GM21737 (cell line): ENCODE measurements at regions not wholly inside any gene's neighbourhood (a gene's known extent, or its start where the extent isn't known, plus 50 kb on each side); places are given as distances from the start of the nearest gene placed in this dataset.
A peak's percentile ranks its signal among the peaks of the same experiment; 100 is the strongest.

Source experiments
- ATAC-seq: cut with Tn5 transposase; IDR thresholded peaks from one replicate; pipeline ENCODE4 v1.9.1; 2021; ENCODE audit warnings: mild to moderate bottlenecking, moderate library complexity; ENCODE audit not compliant: unreplicated experiment

GRCh38 chr3:177995381-177996085 is 540.7 kb upstream of the KCNMB2 start:
- no peak for ATAC-seq

GRCh38 chr3:178001670-178002101 is 534.5 kb upstream of the KCNMB2 start:
- ATAC-seq: peak; percentile 93

GRCh38 chr3:178002113-178002512 is 534.1 kb upstream of the KCNMB2 start:
- no peak for ATAC-seq

- ATAC-seq: no peak
These were observed 532.5 kb upstream of the KCNMB2 start for GRCh38 chr3:178003756-178004155.

GRCh38 chr3:178005961-178006360 is 530.3 kb upstream of the KCNMB2 start:
- ATAC-seq: no peak

GRCh38 chr3:178010306-178010705 is 525.9 kb upstream of the KCNMB2 start:
- no peak for ATAC-seq

- no peak for ATAC-seq
These were observed 516.6 kb upstream of the KCNMB2 start for GRCh38 chr3:178019645-178020044.

- ATAC-seq: no peak
These were observed 513.6 kb upstream of the KCNMB2 start for GRCh38 chr3:178022599-178022998.

GRCh38 chr3:178028933-178029332 is 507.3 kb upstream of the KCNMB2 start:
- ATAC-seq: no peak

- ATAC-seq: no peak
These were observed 499.6 kb upstream of the KCNMB2 start for GRCh38 chr3:178036451-178037144.

- no peak for ATAC-seq
These were observed 494.3 kb upstream of the KCNMB2 start for GRCh38 chr3:178041931-178042330.

GRCh38 chr3:178042376-178042775 is 493.9 kb upstream of the KCNMB2 start:
- ATAC-seq: no peak

GRCh38 chr3:178043084-178043483 is 493.2 kb upstream of the KCNMB2 start:
- no peak for ATAC-seq

- ATAC-seq: no peak
These were observed 491.9 kb upstream of the KCNMB2 start for GRCh38 chr3:178044320-178044719.

GRCh38 chr3:178047496-178047895 is 488.7 kb upstream of the KCNMB2 start:
- ATAC-seq: no peak

GRCh38 chr3:178048768-178049167 is 487.5 kb upstream of the KCNMB2 start:
- ATAC-seq: no peak

GRCh38 chr3:178054471-178054870 is 481.8 kb upstream of the KCNMB2 start:
- no peak for ATAC-seq

GRCh38 chr3:178055939-178056338 is 480.3 kb upstream of the KCNMB2 start:
- no peak for ATAC-seq

GRCh38 chr3:178056868-178057267 is 479.4 kb upstream of the KCNMB2 start:
- no peak for ATAC-seq

- ATAC-seq: no peak
These were observed 477.6 kb upstream of the KCNMB2 start for GRCh38 chr3:178058629-178059028.

GRCh38 chr3:178059119-178059518 is 477.1 kb upstream of the KCNMB2 start:
- no peak for ATAC-seq

GRCh38 chr3:178059836-178060235 is 476.4 kb upstream of the KCNMB2 start:
- no peak for ATAC-seq
